NCI-H1694 treated with DMSO at 0.1 percent for 48 hours (cell line): ENCODE measurements at regions not wholly inside any gene's neighbourhood (a gene's known extent, or its start where the extent isn't known, plus 50 kb on each side); places are given as distances from the start of the nearest gene placed in this dataset.

Experiments
- DNase-seq: peaks from one replicate; lab custom pipeline; 2025; lab: John Stamatoyannopoulos, UW

- no peak for DNase-seq
Observed at GRCh38 chr16:79298894-79299799, 301.4 kb downstream of the MAF start.

GRCh38 chr16:79298476-79298875 is 302.1 kb downstream of the MAF start:
- DNase-seq, result no peak

- DNase-seq, result no peak
Observed at GRCh38 chr16:79297805-79298204, 302.7 kb downstream of the MAF start.

- no peak for DNase-seq
Observed at GRCh38 chr16:79297296-79297695, 303.2 kb downstream of the MAF start.

- DNase-seq, result no peak
Observed at GRCh38 chr16:79296491-79296890, 304.0 kb downstream of the MAF start.

- DNase-seq, result no peak
Observed at GRCh38 chr16:79295746-79296145, 304.8 kb downstream of the MAF start.

- DNase-seq, result no peak
Observed at GRCh38 chr16:79295162-79295561, 305.4 kb downstream of the MAF start.

- DNase-seq, result no peak
Observed at GRCh38 chr16:79294568-79294967, 306.0 kb downstream of the MAF start.

GRCh38 chr16:79293836-79294460 is 306.6 kb downstream of the MAF start:
- DNase-seq, result no peak

GRCh38 chr16:79288066-79288465 is 312.5 kb downstream of the MAF start:
- no peak for DNase-seq

- peak; percentile 45 for DNase-seq
Observed at GRCh38 chr16:79287424-79287917, 313.1 kb downstream of the MAF start.

GRCh38 chr16:79286646-79287423 is 313.7 kb downstream of the MAF start:
- peak; percentile 85 for DNase-seq

- DNase-seq, result no peak
Observed at GRCh38 chr16:79284766-79285165, 315.8 kb downstream of the MAF start.

GRCh38 chr16:79283578-79283977 is 317.0 kb downstream of the MAF start:
- no peak for DNase-seq

- no peak for DNase-seq
Observed at GRCh38 chr16:79282806-79283205, 317.7 kb downstream of the MAF start.

- DNase-seq, result no peak
Observed at GRCh38 chr16:79278506-79278905, 322.0 kb downstream of the MAF start.

- no peak for DNase-seq
Observed at GRCh38 chr16:79276501-79276900, 324.0 kb downstream of the MAF start.

GRCh38 chr16:79274264-79274663 is 326.3 kb downstream of the MAF start:
- no peak for DNase-seq

- DNase-seq, result no peak
Observed at GRCh38 chr16:79272141-79272577, 328.4 kb downstream of the MAF start.

- no peak for DNase-seq
Observed at GRCh38 chr16:79271583-79271982, 329.0 kb downstream of the MAF start.

GRCh38 chr16:79270011-79270410 is 330.5 kb downstream of the MAF start:
- no peak for DNase-seq

GRCh38 chr16:79269211-79269863 is 331.2 kb downstream of the MAF start:
- no peak for DNase-seq
